Eye (tissue), 1 donor: ENCODE measurements at regions not wholly inside any gene's neighbourhood (a gene's known extent, or its start where the extent isn't known, plus 50 kb on each side); places are given as distances from the start of the nearest gene placed in this dataset.

Source experiments
- DNase-seq: peaks from one replicate; pipeline ENCODE4 v3.0.0-alpha.2; 2015

DNA sequence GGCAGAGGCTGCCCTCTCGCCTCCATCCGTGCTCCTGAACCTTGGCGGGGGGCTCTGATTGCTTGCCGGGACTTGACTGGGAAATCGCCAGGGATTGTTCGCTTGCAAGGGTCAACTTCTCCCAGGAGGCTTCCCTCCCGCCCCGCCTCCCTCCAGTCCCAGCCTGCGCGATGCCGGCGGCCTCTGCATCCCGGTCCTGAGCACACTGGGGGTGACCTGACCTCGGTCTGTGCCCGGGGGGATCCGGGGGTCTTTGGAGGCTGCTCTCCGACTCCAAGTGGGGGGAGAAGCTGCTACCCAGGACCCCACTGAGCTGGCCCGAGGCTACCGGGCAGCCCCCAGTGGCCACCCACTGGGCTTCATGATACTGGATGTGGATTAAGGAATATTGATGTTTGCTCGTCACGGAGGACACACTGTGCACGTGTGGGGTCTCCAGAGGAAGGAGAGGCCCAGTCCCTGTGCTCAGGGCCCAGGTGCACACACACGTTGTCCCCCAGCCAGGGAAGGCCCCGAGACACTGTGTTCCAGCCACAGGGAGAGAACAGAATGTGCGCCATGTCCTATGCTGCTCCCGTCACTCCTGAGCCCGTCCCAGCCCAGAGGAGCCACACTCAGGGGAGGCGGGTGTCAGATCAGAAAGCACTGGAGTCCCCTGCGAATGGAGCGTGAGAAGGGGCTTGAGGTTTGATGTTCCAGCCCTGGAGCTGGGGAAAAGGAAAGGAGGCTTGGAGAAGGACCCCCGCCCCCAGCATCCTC, 55.9 kb upstream of the NKX1-1 start:
- DNase-seq, result peak; percentile 49

DNA sequence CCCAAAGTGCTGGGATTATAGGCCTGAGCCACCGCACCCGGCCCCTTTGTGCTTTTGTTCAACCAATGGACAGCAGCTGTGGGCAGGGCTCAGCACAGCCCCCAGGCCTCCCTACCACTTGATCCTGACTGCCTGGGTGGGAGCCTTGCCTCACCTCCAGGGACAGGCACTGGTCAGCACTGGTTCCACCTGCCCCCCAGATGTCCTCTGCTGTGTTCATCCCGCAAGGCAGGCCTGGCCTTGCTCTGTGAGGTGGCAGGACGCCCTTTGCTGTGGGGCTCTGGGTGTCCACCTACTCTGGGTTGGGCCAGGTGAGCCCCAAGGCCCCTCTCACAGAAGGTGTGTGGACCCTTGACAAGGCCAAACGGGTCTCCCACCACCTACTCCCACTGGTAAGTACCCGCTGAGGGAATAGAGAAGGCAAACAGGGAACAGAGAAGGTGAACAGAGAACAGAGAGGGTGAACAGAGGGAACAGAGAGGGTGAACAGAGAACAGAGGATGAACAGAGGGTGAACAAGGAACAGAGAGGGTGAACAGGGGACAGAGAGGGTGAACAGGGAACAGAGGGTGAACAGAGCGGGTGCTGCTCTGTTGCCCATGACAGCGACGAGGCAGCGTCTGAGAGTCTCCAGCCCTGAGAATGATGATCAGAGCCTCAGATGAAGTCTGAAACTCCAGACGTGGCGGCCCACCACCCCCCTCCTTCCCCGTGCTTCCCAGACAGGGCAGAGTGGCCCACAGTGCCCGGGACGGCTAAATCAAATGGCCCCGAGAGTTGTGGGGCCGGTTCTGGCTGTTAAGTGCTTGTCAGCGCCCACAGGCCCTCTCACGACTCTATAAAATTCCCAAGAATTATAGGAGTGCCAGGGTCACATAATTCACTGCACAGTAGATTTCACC, 55.0 kb upstream of the NKX1-1 start:
- peak; percentile 2 for DNase-seq

DNA sequence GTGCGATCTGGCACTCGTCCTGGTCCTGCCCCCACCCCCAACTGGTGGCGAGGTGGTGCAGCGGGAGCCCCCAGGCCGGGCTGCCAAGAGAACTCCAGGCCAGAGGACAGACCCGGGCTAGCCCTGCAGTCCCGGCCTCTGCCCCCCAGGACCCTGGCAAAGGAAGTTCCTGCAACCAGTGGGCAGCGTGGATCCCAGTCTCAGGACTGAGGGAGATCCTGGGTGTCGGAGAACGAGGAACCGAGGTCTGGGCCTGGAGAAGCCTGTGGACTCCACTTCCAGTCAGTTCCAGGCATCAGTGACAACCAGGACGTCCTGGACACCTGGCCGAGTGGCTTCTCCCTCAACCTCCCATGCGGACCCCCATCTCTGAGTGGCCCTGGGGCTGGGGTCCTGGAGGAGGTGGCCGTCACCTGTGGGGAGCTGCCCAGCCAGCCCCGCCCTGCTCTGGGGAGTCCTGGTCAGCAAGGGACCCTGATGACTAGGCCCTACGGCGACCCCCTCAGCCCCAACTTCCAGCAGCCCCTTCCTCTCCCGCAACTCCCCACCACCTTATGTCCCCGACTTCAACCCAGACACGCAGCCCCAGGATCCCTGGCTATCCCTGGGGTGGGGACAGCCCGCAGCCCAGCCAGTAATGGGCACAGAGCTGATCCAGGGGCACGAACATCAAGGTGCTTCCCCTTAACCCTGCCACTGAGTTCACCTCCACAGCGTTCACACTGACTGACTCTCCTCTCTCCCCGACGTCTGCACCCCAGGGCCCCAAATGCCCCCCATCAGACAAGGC, 53.7 kb upstream of the NKX1-1 start:
- no peak for DNase-seq

DNA sequence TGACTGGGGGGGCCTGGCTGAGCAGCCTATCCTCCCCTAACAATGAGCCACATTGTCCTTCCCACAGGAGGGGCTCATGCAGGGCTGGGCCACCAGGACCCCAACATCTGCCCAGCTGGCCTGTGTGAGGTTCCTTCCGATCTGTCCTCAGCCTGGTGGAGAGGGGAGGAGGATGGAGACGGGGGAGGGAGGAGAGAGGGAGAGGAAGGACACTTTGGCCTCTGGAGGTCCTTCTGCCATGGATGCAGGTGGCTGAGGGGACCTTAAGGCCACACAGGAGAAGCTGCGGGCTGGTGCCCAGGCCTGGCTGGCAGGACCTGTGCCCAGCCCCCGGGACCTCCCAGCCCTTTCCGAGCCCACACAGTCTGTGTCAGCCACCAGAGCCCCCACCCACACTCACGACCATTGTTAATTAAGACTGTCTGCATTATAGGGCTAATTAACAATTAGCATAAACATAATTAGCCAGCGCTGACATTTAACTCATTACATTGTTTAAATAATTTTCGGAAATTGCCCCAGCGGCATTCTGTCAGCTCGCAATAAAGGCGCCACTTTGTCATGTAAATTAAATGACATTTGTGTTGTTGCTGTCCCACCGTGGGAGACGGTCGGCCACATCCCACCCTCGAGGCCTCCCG, 53.0 kb upstream of the NKX1-1 start:
- DNase-seq, result no peak

DNA sequence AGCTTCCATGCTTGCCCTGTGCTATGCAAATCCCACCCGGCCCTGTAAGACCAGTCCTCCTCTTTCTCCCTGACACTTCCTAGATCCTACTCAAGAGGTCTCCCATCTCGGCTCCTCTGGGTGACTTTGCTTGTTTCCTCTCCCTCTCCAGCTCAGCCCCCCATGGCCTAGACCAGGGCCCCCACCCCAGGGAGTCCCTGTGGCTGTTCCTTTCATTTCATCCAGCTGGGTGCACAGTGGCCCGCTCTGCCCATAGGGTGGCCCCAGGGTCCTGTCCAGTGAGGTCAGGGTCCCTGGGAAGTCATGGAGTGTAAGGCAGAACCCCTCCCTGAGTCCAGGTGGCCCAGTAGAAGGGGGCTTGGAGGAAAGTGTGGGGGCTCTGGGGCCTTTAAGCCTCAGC, 52.3 kb upstream of the NKX1-1 start:
- no peak for DNase-seq
